ENCODE measurements at regions not wholly inside any gene's neighbourhood (a gene's known extent, or its start where the extent isn't known, plus 50 kb on each side); places are given as distances from the start of the nearest gene placed in this dataset.
"Not testable (repeated sequence)": the region's sequence is repeated elsewhere in the genome, so short reads cannot be mapped to it uniquely, and the experiment has no call there.

- CTCF ChIA-PET; H3K4me1 ChIP-seq (ENCODE audit: control insufficient read depth, insufficient read depth, low read length); intact Hi-C loops (cut with micrococcal nuclease; ENCODE audit: unreplicated experiment); H3K27ac ChIP-seq (ENCODE audit: low read length); H3K27me3 ChIP-seq (ENCODE audit: control insufficient read depth, insufficient read depth, low read length); in situ Hi-C loops (cut with HindIII; ENCODE audit: low pct_unique_long_range_greater_than_20kb, low sequenced_read_pairs); POLR2A ChIA-PET; BruUV-seq (replicated peaks); DNase-seq (ENCODE audit: low read depth, low spot score); ATAC-seq; H3K9me3 ChIP-seq (ENCODE audit: control insufficient read depth, insufficient read depth, low read depth, low read length); H3K4me3 ChIP-seq (ENCODE audit: low read depth in 2 of 2, low read length in 2 of 2); H3K36me3 ChIP-seq (ENCODE audit: control insufficient read depth, insufficient read depth, low read length): not testable (repeated sequence)
Observed at GRCh38 chr2:111331099-111331724, 210.5 kb downstream of the BCL2L11 start.

- intact Hi-C loops (cut with micrococcal nuclease; ENCODE audit: unreplicated experiment); H3K4me1 ChIP-seq (ENCODE audit: control insufficient read depth, insufficient read depth, low read length): not testable (repeated sequence)
Observed at GRCh38 chr2:111335220-111335907, 214.7 kb downstream of the BCL2L11 start.

GRCh38 chr2:111338474-111338873 lies 217.8 kb downstream of the BCL2L11 start:
- intact Hi-C loops (cut with micrococcal nuclease; ENCODE audit: unreplicated experiment); H3K9me3 ChIP-seq (ENCODE audit: control insufficient read depth, insufficient read depth, low read depth, low read length); H3K4me1 ChIP-seq (ENCODE audit: control insufficient read depth, insufficient read depth, low read length); H3K27me3 ChIP-seq (ENCODE audit: control insufficient read depth, insufficient read depth, low read length); in situ Hi-C loops (cut with HindIII; ENCODE audit: low pct_unique_long_range_greater_than_20kb, low sequenced_read_pairs); H3K36me3 ChIP-seq (ENCODE audit: control insufficient read depth, insufficient read depth, low read length); H3K27ac ChIP-seq (ENCODE audit: low read length); DNase-seq (ENCODE audit: low read depth, low spot score); BruUV-seq (replicated peaks); ATAC-seq; H3K4me3 ChIP-seq (ENCODE audit: low read depth in 2 of 2, low read length in 2 of 2); POLR2A ChIA-PET; CTCF ChIA-PET: not testable (repeated sequence)

More at GRCh38 chr2:111335220-111335907, 214.7 kb downstream of the BCL2L11 start:
- H3K9me3 ChIP-seq (ENCODE audit: control insufficient read depth, insufficient read depth, low read depth, low read length); ATAC-seq; BruUV-seq (replicated peaks); in situ Hi-C loops (cut with HindIII; ENCODE audit: low pct_unique_long_range_greater_than_20kb, low sequenced_read_pairs); H3K36me3 ChIP-seq (ENCODE audit: control insufficient read depth, insufficient read depth, low read length); H3K27ac ChIP-seq (ENCODE audit: low read length); H3K4me3 ChIP-seq (ENCODE audit: low read depth in 2 of 2, low read length in 2 of 2); CTCF ChIA-PET; POLR2A ChIA-PET; H3K27me3 ChIP-seq (ENCODE audit: control insufficient read depth, insufficient read depth, low read length); DNase-seq (ENCODE audit: low read depth, low spot score): not testable (repeated sequence)

GRCh38 chr2:111339476-111339875 lies 218.8 kb downstream of the BCL2L11 start:
- DNase-seq (ENCODE audit: low read depth, low spot score); CTCF ChIA-PET; H3K36me3 ChIP-seq (ENCODE audit: control insufficient read depth, insufficient read depth, low read length); intact Hi-C loops (cut with micrococcal nuclease; ENCODE audit: unreplicated experiment); BruUV-seq (replicated peaks); H3K4me1 ChIP-seq (ENCODE audit: control insufficient read depth, insufficient read depth, low read length); H3K4me3 ChIP-seq (ENCODE audit: low read depth in 2 of 2, low read length in 2 of 2); H3K27ac ChIP-seq (ENCODE audit: low read length); ATAC-seq; H3K9me3 ChIP-seq (ENCODE audit: control insufficient read depth, insufficient read depth, low read depth, low read length); in situ Hi-C loops (cut with HindIII; ENCODE audit: low pct_unique_long_range_greater_than_20kb, low sequenced_read_pairs); H3K27me3 ChIP-seq (ENCODE audit: control insufficient read depth, insufficient read depth, low read length); POLR2A ChIA-PET: not testable (repeated sequence)

- DNase-seq (ENCODE audit: low read depth, low spot score); H3K9me3 ChIP-seq (ENCODE audit: control insufficient read depth, insufficient read depth, low read depth, low read length); H3K27ac ChIP-seq (ENCODE audit: low read length); H3K36me3 ChIP-seq (ENCODE audit: control insufficient read depth, insufficient read depth, low read length); intact Hi-C loops (cut with micrococcal nuclease; ENCODE audit: unreplicated experiment); CTCF ChIA-PET; BruUV-seq (replicated peaks); in situ Hi-C loops (cut with HindIII; ENCODE audit: low pct_unique_long_range_greater_than_20kb, low sequenced_read_pairs); H3K4me1 ChIP-seq (ENCODE audit: control insufficient read depth, insufficient read depth, low read length); H3K27me3 ChIP-seq (ENCODE audit: control insufficient read depth, insufficient read depth, low read length); H3K4me3 ChIP-seq (ENCODE audit: low read depth in 2 of 2, low read length in 2 of 2); ATAC-seq; POLR2A ChIA-PET: not testable (repeated sequence)
Observed at GRCh38 chr2:111344590-111344989, 223.9 kb downstream of the BCL2L11 start.

- ATAC-seq; CTCF ChIA-PET; POLR2A ChIA-PET; intact Hi-C loops (cut with micrococcal nuclease; ENCODE audit: unreplicated experiment); H3K27me3 ChIP-seq (ENCODE audit: control insufficient read depth, insufficient read depth, low read length); H3K4me1 ChIP-seq (ENCODE audit: control insufficient read depth, insufficient read depth, low read length); H3K9me3 ChIP-seq (ENCODE audit: control insufficient read depth, insufficient read depth, low read depth, low read length); H3K4me3 ChIP-seq (ENCODE audit: low read depth in 2 of 2, low read length in 2 of 2); DNase-seq (ENCODE audit: low read depth, low spot score); in situ Hi-C loops (cut with HindIII; ENCODE audit: low pct_unique_long_range_greater_than_20kb, low sequenced_read_pairs); H3K27ac ChIP-seq (ENCODE audit: low read length); H3K36me3 ChIP-seq (ENCODE audit: control insufficient read depth, insufficient read depth, low read length); BruUV-seq (replicated peaks): not testable (repeated sequence)
Observed at GRCh38 chr2:111345439-111345838, 224.7 kb downstream of the BCL2L11 start.

GRCh38 chr2:111346018-111346930 lies 225.6 kb downstream of the BCL2L11 start:
- H3K27me3 ChIP-seq (ENCODE audit: control insufficient read depth, insufficient read depth, low read length); POLR2A ChIA-PET; H3K4me1 ChIP-seq (ENCODE audit: control insufficient read depth, insufficient read depth, low read length); in situ Hi-C loops (cut with HindIII; ENCODE audit: low pct_unique_long_range_greater_than_20kb, low sequenced_read_pairs); CTCF ChIA-PET; BruUV-seq (replicated peaks); H3K9me3 ChIP-seq (ENCODE audit: control insufficient read depth, insufficient read depth, low read depth, low read length); H3K36me3 ChIP-seq (ENCODE audit: control insufficient read depth, insufficient read depth, low read length); H3K4me3 ChIP-seq (ENCODE audit: low read depth in 2 of 2, low read length in 2 of 2); DNase-seq (ENCODE audit: low read depth, low spot score); H3K27ac ChIP-seq (ENCODE audit: low read length); intact Hi-C loops (cut with micrococcal nuclease; ENCODE audit: unreplicated experiment): not testable (repeated sequence)
- ATAC-seq, result peak; percentile 86
